CD4-positive, alpha-beta T cell treated with Interleukin-10 for 1 hour (primary cell): ENCODE measurements at regions not wholly inside any gene's neighbourhood (a gene's known extent, or its start where the extent isn't known, plus 50 kb on each side); places are given as distances from the start of the nearest gene placed in this dataset.

ENCODE experiments used
- DNase-seq: peaks from one replicate; pipeline ENCODE4 v3.0.0-alpha.2; 2020

- no peak for DNase-seq
Measured at GRCh38 chr13:39859898-39860297, 204.4 kb downstream of the COG6 start.

DNA sequence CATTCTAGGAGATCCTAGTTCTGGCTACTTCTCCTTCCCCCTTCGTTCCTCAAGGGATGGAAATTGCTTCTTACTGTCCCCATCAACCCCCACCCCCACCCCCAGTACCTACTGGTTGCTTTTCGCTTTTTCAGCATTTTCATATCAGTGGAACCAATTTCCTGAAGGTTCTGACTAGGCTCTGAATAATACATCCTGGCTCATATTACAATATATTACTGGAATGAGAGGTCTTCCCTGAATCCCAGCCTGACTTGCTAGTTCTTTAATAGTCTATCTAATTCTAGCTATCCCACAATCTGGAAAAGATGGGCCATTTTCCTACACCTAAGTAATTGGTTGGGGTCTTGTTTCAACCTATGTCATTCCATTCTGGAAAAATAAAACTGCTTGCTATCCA lies 207.4 kb downstream of the COG6 start:
- DNase-seq = no peak

GRCh38 chr13:39864221-39864620 lies 208.8 kb downstream of the COG6 start:
- DNase-seq = no peak

GRCh38 chr13:39866722-39867121 lies 211.3 kb downstream of the COG6 start:
- no peak for DNase-seq

DNA sequence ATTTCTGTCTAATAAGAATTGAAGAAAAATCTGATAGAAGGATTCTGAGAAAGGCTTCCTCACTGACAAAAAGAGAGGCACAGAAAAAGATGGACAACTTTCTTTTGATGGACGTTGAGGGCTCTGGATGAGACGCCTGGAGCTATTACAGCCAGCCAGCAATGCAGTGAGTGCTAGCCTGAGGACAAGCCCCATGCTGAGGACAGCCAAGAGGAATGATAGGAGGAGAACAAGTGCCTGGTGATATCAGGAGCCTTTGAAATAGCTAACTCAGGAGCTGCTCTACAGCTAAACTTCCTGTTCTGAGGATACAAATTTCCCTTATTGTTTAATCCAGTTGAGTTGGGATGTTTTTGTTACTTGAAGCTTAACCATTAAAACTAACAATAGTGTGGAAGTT lies 212.3 kb downstream of the COG6 start:
- DNase-seq = no peak

GRCh38 chr13:39870197-39870747 lies 214.8 kb downstream of the COG6 start:
- DNase-seq = no peak

- DNase-seq = no peak
Measured at GRCh38 chr13:39874331-39875053, 219.0 kb downstream of the COG6 start.

DNA sequence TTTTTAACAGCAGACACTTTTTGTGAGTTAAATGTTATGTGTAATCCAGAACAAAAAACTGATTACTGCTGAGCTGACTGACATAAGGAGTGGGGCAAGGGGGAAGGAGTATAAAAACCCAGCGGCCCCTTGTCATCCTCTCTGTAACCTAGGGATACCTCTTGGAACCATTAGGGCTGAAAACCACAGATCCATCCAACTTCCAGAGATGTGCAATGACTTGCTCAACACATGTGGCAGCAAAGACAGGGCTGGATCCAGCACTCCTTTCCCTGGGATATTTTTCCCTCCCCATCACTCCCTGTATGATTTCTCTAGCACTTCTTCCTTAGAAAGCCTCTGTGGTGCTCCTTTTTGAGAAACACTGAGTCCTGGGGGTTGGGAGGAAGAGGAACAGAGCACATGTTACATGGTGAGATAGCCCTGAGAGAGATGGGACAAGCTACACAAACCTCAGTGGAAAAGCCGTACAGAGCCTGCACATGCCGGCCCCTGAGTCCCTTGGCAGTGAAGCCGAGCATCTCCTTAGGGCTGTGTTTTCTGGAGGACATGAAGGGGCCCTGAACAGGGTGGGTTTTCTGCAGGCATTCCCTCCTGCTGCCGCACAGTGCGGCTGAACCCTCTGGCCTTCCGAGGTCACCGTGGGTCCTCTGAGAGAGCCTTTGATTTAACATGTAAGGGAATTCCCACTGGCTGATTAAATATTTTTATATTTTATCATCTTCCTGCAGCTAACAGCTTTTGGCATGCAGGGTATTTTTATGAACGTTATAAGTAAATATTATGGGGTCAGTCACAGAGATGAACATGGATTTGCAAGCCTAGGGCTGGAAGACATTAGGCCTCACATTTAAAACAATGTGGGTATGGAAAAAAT lies 219.9 kb downstream of the COG6 start:
- no peak for DNase-seq

DNA sequence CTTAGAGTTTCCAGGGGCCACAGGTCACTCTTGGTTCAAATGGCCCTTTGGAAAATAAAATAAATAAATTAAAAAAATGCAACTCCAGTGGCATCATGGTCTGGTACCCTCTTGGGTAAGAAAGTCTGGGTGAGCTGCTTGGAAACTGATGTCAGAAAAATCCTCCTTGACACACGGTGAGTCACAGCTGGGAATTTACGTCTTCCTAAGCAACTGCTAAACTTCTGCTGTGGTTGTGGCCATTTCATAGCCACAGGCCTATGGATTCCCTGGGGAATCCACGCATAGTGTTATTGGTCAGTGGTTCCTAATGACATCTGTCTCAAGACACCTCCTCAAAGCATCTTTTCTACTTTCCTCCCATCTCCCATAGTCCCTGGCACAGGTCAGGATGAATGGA lies 220.8 kb downstream of the COG6 start:
- DNase-seq = no peak

- DNase-seq = no peak
Measured at GRCh38 chr13:39877134-39877533, 221.7 kb downstream of the COG6 start.

DNA sequence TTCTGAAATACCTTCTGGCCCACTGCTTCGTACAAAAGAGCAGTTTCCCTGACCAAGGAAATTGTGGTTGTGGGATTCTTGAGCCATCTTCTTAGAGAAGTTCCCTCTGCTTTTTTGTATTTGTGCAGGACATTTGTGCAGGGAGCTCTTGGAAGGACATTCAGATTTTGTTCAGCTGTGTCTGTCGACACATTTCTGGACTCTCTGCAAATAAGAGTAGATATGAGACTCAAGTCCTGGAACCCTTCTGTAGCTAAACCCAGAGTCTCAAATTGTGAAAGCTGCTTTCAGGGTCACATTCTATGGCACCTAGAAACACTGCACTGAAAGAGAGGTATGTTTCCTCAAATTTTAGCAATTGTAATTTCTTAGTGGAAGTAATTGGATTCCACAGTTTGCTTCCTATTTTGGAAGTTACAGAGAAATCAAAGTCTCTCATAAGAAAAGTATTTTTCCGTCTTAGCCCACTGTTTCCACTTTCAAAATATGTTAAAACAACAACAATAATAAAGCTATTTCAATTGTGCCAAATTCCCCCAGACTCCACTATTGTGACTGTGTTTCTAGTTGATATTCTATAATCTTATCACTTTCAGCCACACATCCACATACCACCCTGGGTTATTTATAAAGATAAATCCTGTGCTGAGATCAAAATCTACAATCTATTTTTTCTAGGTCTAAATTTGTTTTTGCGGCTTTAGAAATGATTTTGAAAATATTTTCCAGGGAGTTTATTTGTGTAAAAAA lies 224.0 kb downstream of the COG6 start:
- DNase-seq = no peak

GRCh38 chr13:39881383-39881782 lies 225.9 kb downstream of the COG6 start:
- DNase-seq = no peak

GRCh38 chr13:39881887-39882286 lies 226.4 kb downstream of the COG6 start:
- DNase-seq = no peak

DNA sequence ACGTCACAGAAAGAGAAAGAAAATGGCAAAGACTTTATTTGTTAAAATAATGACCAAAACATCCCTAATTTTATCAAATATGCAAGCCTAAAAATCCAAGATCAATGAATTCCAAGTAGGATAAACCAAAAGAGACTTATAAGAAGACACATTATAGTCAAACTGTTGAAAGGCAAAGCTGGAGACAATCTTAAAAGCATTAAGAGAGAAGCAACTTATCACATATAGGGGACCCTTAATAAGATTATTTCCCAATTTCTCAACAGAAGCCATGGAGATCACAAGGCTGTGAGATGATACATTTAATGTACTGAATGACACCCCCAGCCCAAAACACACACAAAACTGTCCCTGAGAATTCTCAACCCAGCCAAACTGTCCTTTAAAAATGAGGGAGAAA lies 228.7 kb downstream of the COG6 start:
- no peak for DNase-seq

DNA sequence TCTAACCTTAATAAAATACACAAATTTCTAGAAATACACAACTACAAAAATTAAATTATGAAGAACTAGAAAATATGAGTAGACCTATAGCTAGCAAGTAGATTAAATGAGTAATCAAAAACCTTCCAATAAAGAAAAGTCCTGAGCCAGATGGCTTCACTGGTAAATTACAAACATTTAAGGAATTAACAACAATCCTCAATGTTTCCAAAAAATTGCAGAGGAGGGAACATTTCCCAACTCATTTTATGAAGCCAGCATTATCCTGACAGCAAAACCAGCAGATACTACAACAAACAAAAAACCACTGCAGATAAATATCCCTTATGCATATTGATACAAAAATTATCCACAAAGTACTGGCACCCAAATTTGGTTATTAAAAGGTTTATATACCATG lies 230.9 kb downstream of the COG6 start:
- no peak for DNase-seq

- no peak for DNase-seq
Measured at GRCh38 chr13:39887387-39887786, 231.9 kb downstream of the COG6 start.

GRCh38 chr13:39888865-39889810 lies 233.7 kb downstream of the COG6 start:
- no peak for DNase-seq

DNA sequence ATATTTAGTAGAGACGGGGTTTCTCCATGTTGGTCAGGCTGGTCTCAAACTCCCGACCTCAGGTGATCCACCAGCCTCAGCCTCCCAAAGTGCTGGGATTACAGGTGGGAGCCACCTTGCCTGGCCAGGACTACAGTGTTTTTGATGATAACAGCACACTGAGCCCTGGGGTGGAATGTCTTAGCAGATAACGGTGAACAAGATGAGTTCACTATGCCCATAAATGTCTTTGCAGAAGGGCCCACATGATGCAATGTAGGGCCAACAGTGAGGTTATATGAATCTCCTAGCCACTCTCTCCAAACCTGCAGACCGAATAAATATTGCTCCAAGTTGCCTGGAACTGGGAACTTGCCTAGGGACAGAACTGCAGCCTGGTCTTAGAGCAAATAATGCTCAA lies 235.1 kb downstream of the COG6 start:
- no peak for DNase-seq

- DNase-seq = peak; percentile 13
Measured at GRCh38 chr13:39892721-39893685, 237.5 kb downstream of the COG6 start.

GRCh38 chr13:39893808-39894207 lies 238.3 kb downstream of the COG6 start:
- no peak for DNase-seq

GRCh38 chr13:39894586-39894985 lies 239.1 kb downstream of the COG6 start:
- no peak for DNase-seq
